Mucosa of gallbladder (tissue), 1 donor: ENCODE measurements at regions not wholly inside any gene's neighbourhood (a gene's known extent, or its start where the extent isn't known, plus 50 kb on each side); places are given as distances from the start of the nearest gene placed in this dataset.
"Not testable (repeated sequence)": the region's sequence is repeated elsewhere in the genome, so short reads cannot be mapped to it uniquely, and the experiment has no call there.

ENCODE experiments used
- DNase-seq: peaks from one replicate; pipeline ENCODE4 v3.0.0-alpha.2; 2020; ENCODE audit warnings: low spot score
- donor health status: DM: no; HTN: no; CAD: no.

DNA sequence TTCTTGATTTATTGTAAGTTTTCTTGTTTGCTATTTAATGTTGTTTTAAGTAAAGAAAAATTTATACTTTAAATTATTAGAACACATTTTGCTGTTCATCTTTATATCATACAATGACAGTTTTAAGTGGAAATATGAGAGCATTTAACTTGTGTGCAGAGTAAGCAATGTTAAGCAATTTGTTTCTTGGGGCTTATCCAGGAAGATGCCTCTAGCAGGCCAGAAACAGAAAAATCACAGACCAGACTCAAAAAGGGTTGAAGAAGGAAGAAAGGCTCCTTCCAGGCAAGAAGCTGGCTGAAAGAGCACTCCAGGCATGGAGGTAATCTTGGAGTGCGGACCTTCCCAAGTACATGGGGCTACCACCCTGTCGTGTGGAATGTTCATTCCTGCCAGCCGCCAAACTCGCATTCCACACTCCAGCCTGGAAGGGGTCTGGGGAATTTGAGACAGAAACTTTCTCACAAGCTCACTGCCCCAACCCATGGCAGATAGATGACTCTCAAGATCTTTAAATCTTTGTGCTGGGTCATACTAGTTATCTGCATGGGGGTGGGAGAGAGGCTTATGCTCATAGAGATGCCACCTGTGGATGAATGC is 1521.3 kb upstream of the AGA start:
- DNase-seq, result no peak

DNA sequence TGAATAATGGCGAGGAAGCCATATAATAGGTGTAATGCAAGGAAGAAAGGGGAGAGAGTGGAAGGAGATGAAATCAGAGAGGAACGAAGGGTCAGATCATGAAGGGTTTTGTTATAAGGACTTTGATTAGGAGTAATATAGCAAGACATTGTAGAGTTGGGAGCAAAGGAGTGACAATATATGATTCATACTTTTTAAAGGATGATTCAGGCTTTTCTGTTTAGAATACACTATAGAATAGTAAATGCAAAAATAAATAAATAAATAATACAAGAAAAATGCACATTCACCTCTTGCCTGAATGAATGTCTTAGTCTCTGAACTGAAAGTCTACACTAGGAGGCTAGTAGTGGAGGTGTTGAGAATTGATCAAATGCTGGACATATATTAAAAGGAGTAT is 1524.4 kb upstream of the AGA start:
- DNase-seq, result no peak

GRCh38 chr4:178970433-178971140 is 1528.3 kb upstream of the AGA start:
- DNase-seq, result no peak

- DNase-seq, result no peak
These were observed 1534.6 kb upstream of the AGA start for GRCh38 chr4:178976861-178977260.

- no peak for DNase-seq
These were observed 1551.1 kb upstream of the AGA start for GRCh38 chr4:178993306-178993705.

DNA sequence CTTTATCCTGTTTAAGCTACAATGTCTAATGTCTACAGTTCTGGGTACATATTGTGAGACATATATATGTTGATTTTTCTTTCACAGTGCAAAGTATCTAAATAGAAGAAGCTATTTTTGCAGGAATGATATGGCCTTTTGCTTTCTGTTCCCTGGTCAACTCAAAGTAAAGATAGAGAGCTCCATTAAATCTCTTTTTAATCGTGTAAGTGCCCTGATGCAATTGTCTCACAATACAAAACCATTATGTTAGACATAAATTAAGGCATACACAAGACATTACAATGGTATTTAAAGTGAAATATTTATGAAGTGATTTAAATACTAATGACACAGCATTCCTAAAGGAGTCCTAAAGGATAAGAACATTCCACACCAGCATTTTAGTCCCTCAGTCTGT is 1559.7 kb upstream of the AGA start:
- DNase-seq, result no peak

GRCh38 chr4:179007755-179008154 is 1565.5 kb upstream of the AGA start:
- DNase-seq, result no peak

DNA sequence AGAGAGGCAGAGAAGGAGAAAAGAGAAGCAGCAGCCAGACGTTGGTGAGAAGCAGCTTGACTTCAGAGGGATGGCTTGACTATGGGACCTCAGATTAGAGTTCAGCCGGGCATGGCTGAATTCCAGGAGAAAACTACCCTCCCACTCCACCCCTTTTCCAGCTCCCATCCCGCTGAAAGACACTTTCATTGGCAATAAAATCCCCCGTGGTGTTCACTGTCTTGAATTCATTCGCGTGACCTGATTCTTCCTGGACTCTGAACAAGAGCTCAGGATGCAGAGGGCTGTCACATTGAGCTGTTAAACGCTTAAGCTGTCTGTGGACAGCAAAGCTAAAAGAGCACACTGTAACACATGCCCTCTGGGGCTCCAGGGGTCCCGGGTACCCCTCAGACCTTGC is 1575.3 kb upstream of the AGA start:
- DNase-seq, result no peak

GRCh38 chr4:179027569-179027968 is 1585.3 kb upstream of the AGA start:
- no peak for DNase-seq

GRCh38 chr4:179028321-179028720 is 1586.1 kb upstream of the AGA start:
- no peak for DNase-seq

GRCh38 chr4:179029683-179030082 is 1587.4 kb upstream of the AGA start:
- DNase-seq, result no peak

DNA sequence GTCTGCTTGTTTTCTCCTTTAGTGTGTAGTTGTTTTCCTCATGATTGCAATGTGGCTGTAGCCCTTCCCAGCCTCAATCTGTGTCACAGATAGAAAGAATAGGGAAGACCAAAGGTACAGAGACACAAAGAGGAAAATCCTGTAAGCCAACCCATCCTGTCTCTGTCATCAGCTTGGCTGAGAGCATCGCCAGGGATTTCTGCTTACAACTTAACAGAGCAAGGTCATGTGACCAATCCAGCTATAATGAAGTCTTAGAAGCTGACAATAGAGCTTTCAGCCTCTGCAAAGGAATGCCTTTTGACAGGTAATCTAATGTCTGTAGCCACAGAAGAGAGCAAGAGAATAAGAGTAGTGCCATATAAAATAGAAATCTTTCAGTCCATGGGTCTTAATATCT is 1598.0 kb upstream of the AGA start:
- no peak for DNase-seq

DNA sequence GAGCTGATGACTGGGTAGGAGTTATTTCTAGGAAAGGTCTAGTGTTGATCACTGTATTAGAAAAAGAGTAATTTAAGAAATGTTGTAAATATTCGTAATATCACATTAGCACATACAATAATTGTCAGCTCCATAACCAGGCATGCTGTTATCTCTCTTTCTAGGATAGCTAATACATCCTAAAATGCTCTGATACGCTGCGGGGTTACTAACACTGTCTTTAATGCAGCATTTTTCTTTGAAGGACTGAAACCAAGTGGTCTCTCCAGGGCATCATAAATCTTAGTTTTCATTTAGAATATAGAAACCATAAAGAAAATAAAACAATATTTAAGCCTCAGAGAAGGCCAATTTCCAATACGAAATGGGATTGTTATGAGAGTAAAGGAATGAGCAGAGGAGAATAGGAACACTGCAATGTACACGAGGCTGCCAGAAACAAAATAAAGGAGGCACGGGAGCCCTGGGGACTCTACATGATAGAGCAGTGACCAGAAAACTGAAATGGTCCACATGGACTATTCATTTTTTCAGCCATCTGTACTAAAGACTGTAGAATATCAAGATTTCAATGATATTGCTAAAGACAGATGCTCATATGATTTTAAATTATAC is 1606.7 kb upstream of the AGA start:
- DNase-seq, result no peak

GRCh38 chr4:179051206-179051605 is 1609.0 kb upstream of the AGA start:
- DNase-seq, result no peak

DNA sequence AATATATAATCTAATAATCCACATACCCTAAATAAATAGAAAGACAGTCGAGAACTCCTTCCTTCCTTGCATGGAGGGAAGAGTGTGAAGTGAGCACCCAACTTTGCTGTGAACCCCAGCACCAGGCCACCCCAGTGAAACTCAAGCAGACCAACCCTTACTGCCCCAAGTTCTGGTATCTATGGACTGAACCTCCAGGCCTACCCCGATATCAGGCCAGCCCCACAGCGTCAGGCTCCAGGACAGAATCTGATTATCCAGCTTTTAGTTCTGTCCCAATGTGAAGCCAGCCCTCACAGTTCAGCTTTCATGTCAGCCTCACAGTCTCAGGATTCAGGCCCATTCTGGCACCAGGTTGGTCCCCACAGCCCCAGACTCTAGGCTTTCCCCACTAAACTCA is 1617.2 kb upstream of the AGA start:
- no peak for DNase-seq

DNA sequence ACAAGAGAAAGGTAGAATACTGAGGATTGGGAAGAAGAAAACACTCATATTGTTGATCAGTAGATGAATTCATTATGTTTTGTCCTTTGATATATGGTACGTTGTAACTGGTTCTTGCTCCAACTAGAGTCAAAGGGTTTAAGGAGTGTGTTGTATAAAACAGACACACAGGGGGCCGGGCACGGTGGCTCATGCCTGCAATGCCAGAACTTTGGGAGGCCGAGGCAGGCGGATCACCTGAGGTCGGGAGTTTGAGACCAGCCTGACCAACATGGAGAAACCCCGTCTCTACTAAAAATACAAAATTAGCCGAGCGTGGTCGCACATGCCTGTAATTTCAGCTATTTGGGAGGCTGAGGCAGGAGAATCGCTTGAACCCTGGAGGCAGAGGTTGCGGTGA is 1624.0 kb upstream of the AGA start:
- not testable (repeated sequence) for DNase-seq

- DNase-seq, result no peak
These were observed 1628.9 kb upstream of the AGA start for GRCh38 chr4:179071131-179071530.

- DNase-seq, result no peak
These were observed 1634.6 kb upstream of the AGA start for GRCh38 chr4:179076865-179077264.

DNA sequence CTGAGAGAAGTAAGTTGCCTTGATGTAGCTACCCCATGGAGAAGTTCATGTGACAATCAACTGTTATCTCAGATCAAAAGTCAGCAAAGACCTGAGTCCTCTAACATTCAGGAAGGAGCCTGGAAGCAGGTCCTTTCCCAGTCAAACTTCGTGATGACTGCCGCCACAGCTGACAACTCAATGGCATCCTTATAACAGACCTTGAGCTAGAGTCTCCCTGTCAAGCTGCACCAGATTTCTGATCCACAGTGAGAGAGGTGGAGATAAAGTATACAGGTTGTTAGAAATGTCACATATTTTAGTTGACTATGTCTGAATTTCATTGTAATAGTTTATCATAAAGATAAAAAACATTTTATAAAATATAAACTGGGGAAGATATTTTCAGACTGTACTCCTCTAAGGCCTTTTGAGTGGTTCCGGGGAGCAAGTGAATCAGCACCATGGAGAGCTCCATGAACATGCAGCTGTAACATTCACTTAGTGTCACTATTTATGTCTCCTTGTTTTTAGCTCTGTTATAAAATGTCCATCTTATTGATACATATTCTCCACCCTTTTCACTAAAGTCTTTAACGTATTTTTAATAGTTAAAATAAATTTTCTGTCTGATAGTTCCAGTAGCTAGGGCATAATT is 1653.5 kb upstream of the AGA start:
- DNase-seq, result peak; percentile 20

DNA sequence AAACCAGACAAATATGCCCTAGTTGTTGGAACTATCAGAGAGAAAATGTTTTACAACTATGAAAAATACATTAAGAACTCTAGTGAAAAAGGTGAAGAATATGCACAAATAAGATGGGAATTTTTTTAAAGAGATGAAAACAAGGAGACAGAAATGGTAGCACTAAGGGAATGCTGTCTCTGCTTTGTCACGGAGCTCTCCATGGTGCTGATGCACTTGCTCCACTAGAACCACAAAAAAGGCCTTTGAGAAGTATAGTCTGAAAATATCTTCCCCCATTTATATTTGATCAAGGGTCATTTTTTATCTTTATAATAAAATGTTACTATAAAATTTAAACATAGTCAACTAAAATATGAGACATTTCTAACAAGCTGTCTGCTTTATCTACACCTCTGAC is 1655.5 kb upstream of the AGA start:
- DNase-seq, result no peak

DNA sequence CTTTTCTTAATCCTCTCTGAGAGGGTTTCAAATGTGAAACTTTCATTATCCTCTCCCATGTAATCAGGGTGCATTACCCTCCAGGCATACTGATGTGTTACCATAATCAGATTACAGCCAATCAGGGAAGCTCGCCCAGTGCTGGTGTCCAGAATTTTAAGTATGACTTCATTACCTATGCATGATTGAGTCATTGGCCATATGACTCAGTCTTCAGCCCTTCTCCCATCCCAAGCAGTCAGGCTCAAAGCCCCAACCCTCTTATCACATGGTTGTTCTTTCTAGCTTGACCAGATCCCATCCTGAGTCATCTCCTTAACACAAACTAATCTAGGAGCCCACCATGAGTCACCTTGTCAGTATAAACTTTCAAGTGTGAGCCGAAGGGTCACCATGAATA is 1668.1 kb upstream of the AGA start:
- no peak for DNase-seq

DNA sequence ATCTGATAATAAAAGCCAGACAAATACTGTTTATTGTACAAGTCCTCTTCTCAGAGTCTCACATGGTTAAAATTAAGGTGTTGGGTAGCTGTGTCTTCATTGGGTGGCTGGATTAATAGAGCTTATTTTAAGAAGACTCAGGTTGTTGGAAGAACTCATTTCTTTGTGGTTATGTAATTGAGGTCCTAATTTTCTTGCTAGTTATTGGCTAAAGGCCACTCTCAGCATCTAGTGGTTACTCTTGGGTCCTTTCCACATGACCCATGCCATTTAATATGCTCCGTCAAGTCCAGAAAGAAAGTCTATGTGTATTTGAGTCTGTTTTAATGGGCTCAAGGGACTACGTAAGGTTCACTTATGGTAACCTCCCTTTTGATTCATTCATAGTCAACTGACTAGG is 1668.6 kb upstream of the AGA start:
- no peak for DNase-seq
